ENCODE measurements at regions not wholly inside any gene's neighbourhood (a gene's known extent, or its start where the extent isn't known, plus 50 kb on each side); places are given as distances from the start of the nearest gene placed in this dataset.

DNA sequence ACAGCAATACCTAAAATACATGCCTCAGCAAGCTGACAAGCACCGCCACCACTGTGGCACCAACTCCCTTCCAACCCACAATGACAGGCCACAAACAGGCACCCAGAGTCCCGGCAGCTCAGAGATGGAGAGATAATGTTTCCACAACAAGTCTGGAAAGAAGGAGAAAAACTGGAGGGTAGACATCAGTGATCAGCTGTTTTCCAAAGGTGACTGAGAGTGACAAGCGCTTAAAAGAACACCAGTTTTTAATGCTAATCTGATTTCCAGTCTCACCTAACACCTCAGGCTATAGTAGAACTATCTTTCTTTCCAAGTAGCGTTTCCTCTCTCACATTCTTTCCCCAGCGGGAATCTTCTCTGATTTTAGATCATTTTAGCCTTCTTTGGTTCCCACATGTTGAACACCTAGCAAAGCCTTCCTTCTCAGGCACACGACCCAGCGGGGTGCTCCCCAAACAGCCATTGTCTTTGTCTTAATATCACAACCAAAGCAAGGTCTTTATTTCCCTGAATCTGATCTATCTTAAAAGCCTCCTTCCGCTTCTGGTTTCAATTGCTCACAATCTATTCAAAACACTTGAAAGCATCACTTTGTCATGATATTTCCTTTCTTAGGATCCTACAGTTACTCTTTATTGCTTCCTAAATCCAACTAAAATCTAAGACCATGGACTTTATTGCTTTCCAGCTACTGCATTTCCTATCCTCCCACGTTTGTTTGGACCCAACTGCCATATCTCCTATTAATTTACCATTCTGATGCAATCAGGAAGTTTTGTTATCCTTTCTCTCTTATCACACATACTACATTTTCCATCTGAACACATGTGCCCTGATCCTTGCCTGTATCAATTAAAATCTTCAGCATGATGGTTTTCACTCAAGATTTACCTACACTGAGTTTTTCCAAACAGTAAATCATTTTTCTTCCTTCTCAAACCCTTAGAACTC, 282.7 kb downstream of the ADGB start:
- no peak overlapping the region for H3K4me3 ChIP-seq (ENCODE audit: severe bottlenecking)
- no peak overlapping the region for H3K27ac ChIP-seq (ENCODE audit: poor library complexity, severe bottlenecking)
- H3K27me3 ChIP-seq (ENCODE audit: insufficient read depth, poor library complexity, severe bottlenecking) = no peaks in the 10 kb centered on the region
- TF ChIP-seq, protein P1, sequence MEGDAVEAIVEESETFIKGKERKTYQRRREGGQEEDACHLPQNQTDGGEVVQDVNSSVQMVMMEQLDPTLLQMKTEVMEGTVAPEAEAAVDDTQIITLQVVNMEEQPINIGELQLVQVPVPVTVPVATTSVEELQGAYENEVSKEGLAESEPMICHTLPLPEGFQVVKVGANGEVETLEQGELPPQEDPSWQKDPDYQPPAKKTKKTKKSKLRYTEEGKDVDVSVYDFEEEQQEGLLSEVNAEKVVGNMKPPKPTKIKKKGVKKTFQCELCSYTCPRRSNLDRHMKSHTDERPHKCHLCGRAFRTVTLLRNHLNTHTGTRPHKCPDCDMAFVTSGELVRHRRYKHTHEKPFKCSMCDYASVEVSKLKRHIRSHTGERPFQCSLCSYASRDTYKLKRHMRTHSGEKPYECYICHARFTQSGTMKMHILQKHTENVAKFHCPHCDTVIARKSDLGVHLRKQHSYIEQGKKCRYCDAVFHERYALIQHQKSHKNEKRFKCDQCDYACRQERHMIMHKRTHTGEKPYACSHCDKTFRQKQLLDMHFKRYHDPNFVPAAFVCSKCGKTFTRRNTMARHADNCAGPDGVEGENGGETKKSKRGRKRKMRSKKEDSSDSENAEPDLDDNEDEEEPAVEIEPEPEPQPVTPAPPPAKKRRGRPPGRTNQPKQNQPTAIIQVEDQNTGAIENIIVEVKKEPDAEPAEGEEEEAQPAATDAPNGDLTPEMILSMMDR (IDR thresholded peaks at IDR 0.05; ENCODE audit: poor library complexity, severe bottlenecking) = no peak
- ATAC-seq (ENCODE audit: low read depth) (no peak), DNase-seq (ENCODE audit: low spot score) (no peak)
- no peaks in the 10 kb centered on the region for H3K36me3 ChIP-seq (ENCODE audit: low read depth)
- no peaks in the 10 kb centered on the region for H3K4me1 ChIP-seq (ENCODE audit: insufficient read depth, poor library complexity, severe bottlenecking)
- no peaks in the 10 kb centered on the region for H3K9me3 ChIP-seq (ENCODE audit: severe bottlenecking)

DNA sequence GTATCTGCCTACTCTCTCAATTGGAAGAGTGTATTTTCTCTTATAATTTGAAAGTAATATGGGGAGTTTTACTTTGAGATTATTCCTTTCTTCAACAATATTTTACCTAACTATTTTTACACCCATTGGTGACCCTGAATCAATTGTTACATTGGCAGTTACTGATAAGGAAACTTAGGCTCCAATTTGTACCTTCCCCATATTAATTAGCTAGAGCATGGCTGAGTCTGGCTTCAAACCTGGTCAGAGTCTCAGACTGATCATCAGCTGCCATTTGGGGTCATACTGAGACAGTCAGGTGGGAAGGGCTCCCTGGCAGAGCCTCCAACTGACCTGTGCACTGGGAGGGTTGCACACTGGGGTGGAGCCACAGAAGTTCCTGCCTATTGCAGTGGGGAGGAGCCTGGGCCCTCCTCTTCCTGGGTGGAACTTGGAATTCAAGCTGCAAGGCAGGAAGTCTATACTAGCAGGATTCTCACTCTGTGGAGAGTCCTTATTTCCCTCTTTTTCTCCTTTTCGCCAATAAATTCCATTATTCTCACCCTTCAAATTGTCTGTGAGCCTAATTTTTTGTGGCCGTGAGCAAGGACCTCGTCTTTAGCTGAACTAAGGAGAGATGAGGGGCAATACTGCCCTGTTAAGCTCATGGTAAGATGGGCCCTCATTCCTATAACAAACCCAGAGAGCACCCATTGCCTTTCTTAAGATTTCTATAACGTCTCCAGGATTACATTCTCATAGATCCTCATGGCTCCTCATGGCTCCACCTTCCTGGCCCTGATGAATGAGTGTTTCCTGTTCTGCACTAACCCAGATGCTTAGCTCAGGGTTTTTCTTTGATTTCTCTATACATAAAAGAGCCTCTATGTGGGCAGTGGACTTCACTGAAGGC, 285.1 kb downstream of the ADGB start:
- Histone ChIP-seq H3K27me3 (ENCODE audit: insufficient read depth, poor library complexity, severe bottlenecking) (no peaks in the 10 kb centered on the region), H3K9me3 (ENCODE audit: severe bottlenecking) (no peaks in the 10 kb centered on the region), H3K27ac (ENCODE audit: poor library complexity, severe bottlenecking) (no peak overlapping the region), H3K4me1 (ENCODE audit: insufficient read depth, poor library complexity, severe bottlenecking) (no peaks in the 10 kb centered on the region), H3K36me3 (ENCODE audit: low read depth) (no peaks in the 10 kb centered on the region), H3K4me3 (ENCODE audit: severe bottlenecking) (no peak overlapping the region)
- ATAC-seq (ENCODE audit: low read depth) = no peak
- TF ChIP-seq, protein P1 (IDR thresholded peaks at IDR 0.05; ENCODE audit: poor library complexity, severe bottlenecking) = no peak
- DNase-seq (ENCODE audit: low spot score) = no peak

DNA sequence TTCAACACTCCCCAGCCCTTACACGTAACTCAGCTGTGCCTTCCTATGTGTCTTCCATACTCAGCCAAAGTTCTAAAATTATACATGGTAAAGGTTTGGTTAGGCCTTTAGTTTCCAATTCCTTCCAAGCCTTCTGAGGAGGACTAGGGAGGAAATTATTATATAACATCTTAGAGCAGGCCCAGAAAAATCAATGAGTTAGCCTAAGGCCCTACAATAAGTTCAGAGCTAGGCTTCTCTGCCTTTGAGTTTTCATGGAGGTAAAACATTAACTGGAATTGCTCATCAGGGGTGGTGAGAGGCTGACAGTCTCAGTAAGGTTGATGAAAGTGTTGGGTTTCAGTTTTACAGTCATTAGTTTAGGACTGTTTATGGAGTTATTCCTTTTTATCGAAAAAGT, 286.0 kb downstream of the ADGB start:
- no peaks in the 10 kb centered on the region for H3K36me3 ChIP-seq (ENCODE audit: low read depth)
- no peak overlapping the region for H3K4me3 ChIP-seq (ENCODE audit: severe bottlenecking)
- no peaks in the 10 kb centered on the region for H3K4me1 ChIP-seq (ENCODE audit: insufficient read depth, poor library complexity, severe bottlenecking)
- ATAC-seq (ENCODE audit: low read depth) (no peak), DNase-seq (ENCODE audit: low spot score) (no peak)
- H3K27me3 ChIP-seq (ENCODE audit: insufficient read depth, poor library complexity, severe bottlenecking) = no peaks in the 10 kb centered on the region
- H3K27ac ChIP-seq (ENCODE audit: poor library complexity, severe bottlenecking) = no peak overlapping the region
- TF ChIP-seq, protein P1 (IDR thresholded peaks at IDR 0.05; ENCODE audit: poor library complexity, severe bottlenecking) = no peak
- no peaks in the 10 kb centered on the region for H3K9me3 ChIP-seq (ENCODE audit: severe bottlenecking)

DNA sequence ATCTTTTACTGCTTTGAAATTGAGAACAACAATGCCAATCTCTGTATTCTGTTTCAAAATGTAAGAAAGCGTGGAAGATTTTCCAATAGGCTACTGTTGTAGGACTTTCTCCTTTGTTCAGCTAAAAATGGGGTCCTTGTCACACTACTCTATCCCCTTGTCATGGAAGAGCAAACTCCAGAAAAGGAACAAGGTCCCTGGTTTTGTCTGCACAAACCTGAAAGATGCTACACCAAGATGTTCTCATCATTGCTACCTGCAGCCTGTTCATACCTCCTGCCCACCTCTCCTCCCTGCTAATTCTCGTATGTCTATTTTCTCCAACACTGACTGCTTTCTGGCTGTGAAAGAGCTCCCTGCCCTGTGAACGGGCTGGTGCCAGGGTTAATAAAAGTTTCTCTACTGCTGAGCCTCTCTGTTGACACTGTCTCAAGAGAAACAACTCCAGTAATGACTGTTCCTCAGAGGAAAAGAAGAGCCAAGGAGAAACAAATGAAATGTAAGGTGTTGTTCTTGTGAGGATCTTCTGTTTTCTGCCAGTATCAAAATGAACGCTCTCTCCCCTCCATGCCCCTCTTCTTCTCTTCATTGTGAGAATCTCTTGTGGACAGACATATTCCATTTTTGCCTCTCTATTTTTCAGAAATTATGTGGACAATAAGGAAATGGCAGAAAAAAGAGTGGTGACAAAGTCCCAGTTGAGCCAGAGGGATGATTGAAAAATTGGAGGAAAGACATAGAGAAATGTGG, 287.1 kb downstream of the ADGB start:
- H3K9me3 ChIP-seq (ENCODE audit: severe bottlenecking) = no peaks in the 10 kb centered on the region
- H3K4me1 ChIP-seq (ENCODE audit: insufficient read depth, poor library complexity, severe bottlenecking) = no peaks in the 10 kb centered on the region
- no peak overlapping the region for H3K4me3 ChIP-seq (ENCODE audit: severe bottlenecking)
- no peak for DNase-seq (ENCODE audit: low spot score)
- H3K36me3 ChIP-seq (ENCODE audit: low read depth) = no peaks in the 10 kb centered on the region
- TF ChIP-seq, protein P1 (IDR thresholded peaks at IDR 0.05; ENCODE audit: poor library complexity, severe bottlenecking) = no peak
- ATAC-seq (ENCODE audit: low read depth) = no peak
- no peak overlapping the region for H3K27ac ChIP-seq (ENCODE audit: poor library complexity, severe bottlenecking)
- H3K27me3 ChIP-seq (ENCODE audit: insufficient read depth, poor library complexity, severe bottlenecking) = no peaks in the 10 kb centered on the region

All from RWPE2 (cell line).